ENCODE measurements at regions not wholly inside any gene's neighbourhood (a gene's known extent, or its start where the extent isn't known, plus 50 kb on each side); places are given as distances from the start of the nearest gene placed in this dataset.

DNA sequence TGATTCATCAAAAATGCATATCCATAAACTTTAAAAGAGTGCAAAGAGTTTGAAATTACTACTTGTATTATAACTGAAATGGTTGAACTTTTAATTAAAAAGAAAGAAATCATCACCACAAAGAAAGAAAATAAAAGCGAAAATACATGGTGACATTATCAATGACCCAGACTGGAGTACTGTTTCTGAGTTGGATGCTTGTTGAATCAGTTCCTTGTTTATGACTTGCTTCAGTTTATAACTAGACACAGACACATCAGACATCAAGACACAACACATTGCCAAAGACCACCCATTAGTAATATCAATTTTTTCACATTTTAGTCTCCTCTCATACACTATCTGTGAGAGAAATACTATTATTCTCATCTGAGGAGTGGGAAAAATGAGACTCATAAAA is 293.0 kb downstream of the MRPL39 start:
- Mint-ChIP-seq H3K36me3 (ENCODE audit: insufficient read depth) (no peaks in the 10 kb centered on the region), H3K9me3 (ENCODE audit: low read depth) (peaks cover under 1% of the 10 kb centered on the region), H3K4me3 (ENCODE audit: low read depth) (no peak overlapping the region), H3K27ac (no peak overlapping the region), H3K4me1 (ENCODE audit: low read depth) (peaks cover 1% of the 10 kb centered on the region), H3K27me3 (no peaks in the 10 kb centered on the region)
- TF ChIP-seq, protein P1, sequence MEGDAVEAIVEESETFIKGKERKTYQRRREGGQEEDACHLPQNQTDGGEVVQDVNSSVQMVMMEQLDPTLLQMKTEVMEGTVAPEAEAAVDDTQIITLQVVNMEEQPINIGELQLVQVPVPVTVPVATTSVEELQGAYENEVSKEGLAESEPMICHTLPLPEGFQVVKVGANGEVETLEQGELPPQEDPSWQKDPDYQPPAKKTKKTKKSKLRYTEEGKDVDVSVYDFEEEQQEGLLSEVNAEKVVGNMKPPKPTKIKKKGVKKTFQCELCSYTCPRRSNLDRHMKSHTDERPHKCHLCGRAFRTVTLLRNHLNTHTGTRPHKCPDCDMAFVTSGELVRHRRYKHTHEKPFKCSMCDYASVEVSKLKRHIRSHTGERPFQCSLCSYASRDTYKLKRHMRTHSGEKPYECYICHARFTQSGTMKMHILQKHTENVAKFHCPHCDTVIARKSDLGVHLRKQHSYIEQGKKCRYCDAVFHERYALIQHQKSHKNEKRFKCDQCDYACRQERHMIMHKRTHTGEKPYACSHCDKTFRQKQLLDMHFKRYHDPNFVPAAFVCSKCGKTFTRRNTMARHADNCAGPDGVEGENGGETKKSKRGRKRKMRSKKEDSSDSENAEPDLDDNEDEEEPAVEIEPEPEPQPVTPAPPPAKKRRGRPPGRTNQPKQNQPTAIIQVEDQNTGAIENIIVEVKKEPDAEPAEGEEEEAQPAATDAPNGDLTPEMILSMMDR (IDR thresholded peaks at IDR 0.05; ENCODE audit: unreplicated experiment): no peak
- no peak for DNase-seq (ENCODE audit: low spot score, unreplicated experiment)

DNA sequence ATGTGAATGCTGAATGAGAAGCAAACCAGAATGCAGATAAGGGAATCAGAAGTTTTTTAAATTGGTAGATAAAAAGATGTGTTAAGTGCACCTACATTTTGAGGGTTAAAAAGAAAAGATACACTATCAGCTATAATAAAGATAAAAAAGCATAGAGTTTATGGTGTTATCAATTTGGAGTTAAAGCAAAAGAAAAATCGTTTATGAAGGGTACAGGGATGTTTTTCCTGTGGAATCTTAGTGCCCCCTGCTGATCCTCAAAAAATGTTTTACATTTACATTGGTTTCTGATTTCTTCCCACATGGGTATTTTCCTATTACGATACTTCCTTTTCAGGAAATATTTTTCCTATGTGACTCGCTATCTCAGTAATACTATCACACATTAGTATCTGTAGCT is 293.5 kb downstream of the MRPL39 start:
- peaks cover 4% of the 10 kb centered on the region for H3K9me3 Mint-ChIP-seq (ENCODE audit: low read depth)
- H3K36me3 Mint-ChIP-seq (ENCODE audit: insufficient read depth): no peaks in the 10 kb centered on the region
- H3K4me3 Mint-ChIP-seq (ENCODE audit: low read depth): no peak overlapping the region
- no peak for DNase-seq (ENCODE audit: low spot score, unreplicated experiment)
- H3K4me1 Mint-ChIP-seq (ENCODE audit: low read depth): peaks cover 1% of the 10 kb centered on the region
- TF ChIP-seq, protein P1 (IDR thresholded peaks at IDR 0.05; ENCODE audit: unreplicated experiment): peak; percentile 44
- H3K27ac Mint-ChIP-seq: no peak overlapping the region
- H3K27me3 Mint-ChIP-seq: no peaks in the 10 kb centered on the region

DNA sequence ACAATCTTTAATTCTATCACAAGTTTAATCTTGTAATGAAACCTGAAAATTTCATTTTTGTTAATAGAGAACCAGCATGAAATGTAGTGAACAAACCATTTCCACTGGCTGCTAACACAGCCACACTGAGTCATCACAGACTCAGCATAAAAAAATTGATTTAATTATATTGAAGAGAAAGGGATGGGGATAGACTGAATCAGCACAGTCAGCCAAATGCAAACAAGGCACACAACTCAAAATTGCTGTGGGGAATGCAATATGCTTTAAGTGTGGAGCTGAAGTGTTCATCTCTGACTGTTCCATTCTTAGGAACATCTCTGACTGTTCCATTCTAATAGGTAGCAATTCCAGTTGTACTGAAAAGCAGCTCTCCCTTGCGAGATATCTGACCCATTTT is 299.8 kb downstream of the MRPL39 start:
- no peaks in the 10 kb centered on the region for H3K36me3 Mint-ChIP-seq (ENCODE audit: insufficient read depth)
- H3K27me3 Mint-ChIP-seq: no peaks in the 10 kb centered on the region
- peaks cover 2% of the 10 kb centered on the region for H3K4me1 Mint-ChIP-seq (ENCODE audit: low read depth)
- H3K27ac Mint-ChIP-seq: no peak overlapping the region
- TF ChIP-seq, protein P1 (IDR thresholded peaks at IDR 0.05; ENCODE audit: unreplicated experiment): no peak
- no peak for DNase-seq (ENCODE audit: low spot score, unreplicated experiment)
- H3K4me3 Mint-ChIP-seq (ENCODE audit: low read depth): no peak overlapping the region
- peaks cover 6% of the 10 kb centered on the region for H3K9me3 Mint-ChIP-seq (ENCODE audit: low read depth)

DNA sequence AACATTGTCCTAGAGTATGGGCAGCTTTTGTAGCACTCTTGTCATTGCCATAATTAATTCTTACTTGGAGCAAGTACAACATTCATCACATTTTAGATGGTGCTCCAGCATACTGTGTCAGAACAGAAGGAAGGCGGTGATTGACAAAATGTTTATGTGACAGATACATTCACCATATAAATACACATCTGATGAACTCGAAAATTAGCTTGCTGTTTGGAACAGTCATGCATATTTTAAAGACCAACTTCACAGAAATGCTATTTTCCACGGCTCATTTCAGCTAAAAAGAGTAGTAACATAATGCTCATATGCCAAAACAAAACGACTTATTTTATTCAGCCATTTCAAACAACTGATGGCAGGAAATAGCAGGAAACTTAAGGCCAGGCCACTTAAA is 302.7 kb downstream of the MRPL39 start:
- H3K9me3 Mint-ChIP-seq (ENCODE audit: low read depth): peaks cover 6% of the 10 kb centered on the region
- no peaks in the 10 kb centered on the region for H3K36me3 Mint-ChIP-seq (ENCODE audit: insufficient read depth)
- peaks cover 2% of the 10 kb centered on the region for H3K4me1 Mint-ChIP-seq (ENCODE audit: low read depth)
- TF ChIP-seq, protein P1 (IDR thresholded peaks at IDR 0.05; ENCODE audit: unreplicated experiment): no peak
- H3K27me3 Mint-ChIP-seq: no peaks in the 10 kb centered on the region
- no peak overlapping the region for H3K27ac Mint-ChIP-seq
- DNase-seq (ENCODE audit: low spot score, unreplicated experiment): no peak
- H3K4me3 Mint-ChIP-seq (ENCODE audit: low read depth): no peak overlapping the region

DNA sequence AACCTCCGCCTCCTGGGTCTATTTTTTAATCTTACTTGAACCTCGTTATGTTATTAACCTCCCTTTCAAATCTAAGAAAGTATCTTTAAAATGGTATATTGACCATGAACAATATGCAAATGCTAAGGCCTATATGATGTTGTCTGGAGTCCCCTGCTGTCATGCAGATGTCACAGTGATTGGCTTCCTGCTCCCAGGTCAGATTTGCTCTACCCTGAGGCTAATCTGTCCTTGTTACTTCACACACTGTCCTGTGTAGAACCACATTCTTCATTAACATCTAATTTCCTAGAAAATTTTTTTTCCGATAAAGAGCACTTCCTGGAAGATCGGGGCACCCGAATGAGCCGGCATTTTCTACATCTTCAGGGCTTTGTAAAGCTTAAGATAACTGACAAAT is 306.6 kb downstream of the MRPL39 start:
- no peaks in the 10 kb centered on the region for H3K27me3 Mint-ChIP-seq
- no peak overlapping the region for H3K4me3 Mint-ChIP-seq (ENCODE audit: low read depth)
- H3K27ac Mint-ChIP-seq: no peak overlapping the region
- TF ChIP-seq, protein P1 (IDR thresholded peaks at IDR 0.05; ENCODE audit: unreplicated experiment): no peak
- H3K36me3 Mint-ChIP-seq (ENCODE audit: insufficient read depth): no peaks in the 10 kb centered on the region
- peaks cover 3% of the 10 kb centered on the region for H3K9me3 Mint-ChIP-seq (ENCODE audit: low read depth)
- peaks cover 2% of the 10 kb centered on the region for H3K4me1 Mint-ChIP-seq (ENCODE audit: low read depth)
- DNase-seq (ENCODE audit: low spot score, unreplicated experiment): no peak
